ENCODE measurements at regions not wholly inside any gene's neighbourhood (a gene's known extent, or its start where the extent isn't known, plus 50 kb on each side); places are given as distances from the start of the nearest gene placed in this dataset.

GRCh38 chr10:80718024-80718423 lies 180.3 kb downstream of the SH2D4B start:
- TF ChIP-seq CTCF (IDR thresholded peaks at IDR 0.05) (no peak), POLR2A (IDR thresholded peaks at IDR 0.05) (no peak), EP300 (IDR thresholded peaks at IDR 0.05) (no peak)
